HCT116 (cell line): ENCODE measurements at regions not wholly inside any gene's neighbourhood (a gene's known extent, or its start where the extent isn't known, plus 50 kb on each side); places are given as distances from the start of the nearest gene placed in this dataset.

Experiments used
- CEBPB ChIP-seq: IDR thresholded peaks from 2 replicates; pipeline ENCODE4 v1.6.1; 2012; ENCODE audit warnings: low read depth
- EZH2 ChIP-seq: fragments of 200-600 bp; sonication (generic); IDR thresholded peaks from 2 replicates; pipeline ENCODE4 v1.6.1; 2017; ENCODE audit warnings: antibody characterized with exemption, mixed run types
- SP1 ChIP-seq: IDR thresholded peaks from 2 replicates; pipeline ENCODE4 v1.6.1; 2012; ENCODE audit warnings: low read depth
- TF ChIP-seq, protein P1 (sequence below): IDR thresholded peaks from 2 replicates; pipeline ENCODE4 v1.6.1; 2012
- TF ChIP-seq, protein P2 (sequence below), 3 experiments: fragments of 200-600 bp in 1 of 3; sonication (generic) in 1 of 3; IDR thresholded peaks in 2 of 3; conservative IDR thresholded peaks in 1 of 3; 2 replicates each; pipeline ENCODE4 v1.5.1; 2012 to 2017; ENCODE audit warnings: low read depth in 2 of 3, low read length in 2 of 3, antibody characterized with exemption in 1 of 3, borderline replicate concordance in 1 of 3, control low read depth in 1 of 3, mild to moderate bottlenecking in 1 of 3, mixed read lengths in 1 of 3, mixed run types in 1 of 3, moderate library complexity in 1 of 3; ENCODE audit not compliant: insufficient read depth in 1 of 3

DNA sequence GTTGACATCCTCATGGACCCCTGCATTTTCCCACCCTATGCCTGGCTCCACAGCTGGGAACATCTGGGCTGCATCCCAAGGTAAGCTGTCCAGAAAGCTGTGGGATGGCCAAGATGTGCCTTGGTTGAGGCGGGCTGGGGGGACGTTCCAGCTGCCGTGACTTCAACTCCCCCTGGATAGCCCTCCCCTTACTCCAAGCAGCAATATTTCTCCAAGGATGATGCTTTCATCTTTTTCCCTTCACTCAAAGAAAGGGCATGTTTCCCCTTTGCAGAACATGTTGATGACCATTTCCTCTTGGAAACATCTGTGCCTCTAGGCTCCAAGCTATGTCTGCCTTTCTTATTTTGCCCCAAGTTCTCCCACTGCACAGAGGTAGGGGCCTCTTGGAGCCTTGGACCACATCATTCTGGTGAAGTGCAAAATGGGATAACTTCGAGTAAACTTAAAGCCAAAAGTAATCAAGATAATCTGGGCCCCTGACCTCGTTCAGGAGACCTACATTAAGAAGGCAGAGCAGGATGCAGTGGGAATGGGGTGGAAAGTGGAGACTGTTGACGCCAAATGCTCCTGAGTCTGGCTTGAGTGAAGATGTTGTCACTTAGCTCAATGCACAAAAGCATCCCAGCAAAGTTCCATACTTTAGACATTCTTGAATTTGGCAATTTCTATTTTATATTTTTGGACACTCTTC, 175.2 kb downstream of the GAS1 start:
- TF ChIP-seq, protein P1, sequence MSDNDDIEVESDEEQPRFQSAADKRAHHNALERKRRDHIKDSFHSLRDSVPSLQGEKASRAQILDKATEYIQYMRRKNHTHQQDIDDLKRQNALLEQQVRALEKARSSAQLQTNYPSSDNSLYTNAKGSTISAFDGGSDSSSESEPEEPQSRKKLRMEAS, result no peak
- TF ChIP-seq, protein P2, sequence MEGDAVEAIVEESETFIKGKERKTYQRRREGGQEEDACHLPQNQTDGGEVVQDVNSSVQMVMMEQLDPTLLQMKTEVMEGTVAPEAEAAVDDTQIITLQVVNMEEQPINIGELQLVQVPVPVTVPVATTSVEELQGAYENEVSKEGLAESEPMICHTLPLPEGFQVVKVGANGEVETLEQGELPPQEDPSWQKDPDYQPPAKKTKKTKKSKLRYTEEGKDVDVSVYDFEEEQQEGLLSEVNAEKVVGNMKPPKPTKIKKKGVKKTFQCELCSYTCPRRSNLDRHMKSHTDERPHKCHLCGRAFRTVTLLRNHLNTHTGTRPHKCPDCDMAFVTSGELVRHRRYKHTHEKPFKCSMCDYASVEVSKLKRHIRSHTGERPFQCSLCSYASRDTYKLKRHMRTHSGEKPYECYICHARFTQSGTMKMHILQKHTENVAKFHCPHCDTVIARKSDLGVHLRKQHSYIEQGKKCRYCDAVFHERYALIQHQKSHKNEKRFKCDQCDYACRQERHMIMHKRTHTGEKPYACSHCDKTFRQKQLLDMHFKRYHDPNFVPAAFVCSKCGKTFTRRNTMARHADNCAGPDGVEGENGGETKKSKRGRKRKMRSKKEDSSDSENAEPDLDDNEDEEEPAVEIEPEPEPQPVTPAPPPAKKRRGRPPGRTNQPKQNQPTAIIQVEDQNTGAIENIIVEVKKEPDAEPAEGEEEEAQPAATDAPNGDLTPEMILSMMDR (IDR thresholded peaks at IDR 0.05 in 2 of 3, conservative IDR thresholded peaks at IDR 0.05 in 1 of 3; ENCODE audit: borderline replicate concordance in 1 of 3, insufficient read depth in 1 of 3, low read depth in 2 of 3, low read length in 2 of 3), result no peak
- TF ChIP-seq CEBPB (no peak), EZH2 (no peak), SP1 (no peak)
